Amniotic stem cell (primary cell): ENCODE measurements at regions not wholly inside any gene's neighbourhood (a gene's known extent, or its start where the extent isn't known, plus 50 kb on each side); places are given as distances from the start of the nearest gene placed in this dataset.
A peak's percentile ranks its signal among the peaks of the same experiment; 100 is the strongest.

Source experiments
- DNase-seq: peaks from one replicate; lab custom pipeline; 2025; lab: John Stamatoyannopoulos, UW

DNA sequence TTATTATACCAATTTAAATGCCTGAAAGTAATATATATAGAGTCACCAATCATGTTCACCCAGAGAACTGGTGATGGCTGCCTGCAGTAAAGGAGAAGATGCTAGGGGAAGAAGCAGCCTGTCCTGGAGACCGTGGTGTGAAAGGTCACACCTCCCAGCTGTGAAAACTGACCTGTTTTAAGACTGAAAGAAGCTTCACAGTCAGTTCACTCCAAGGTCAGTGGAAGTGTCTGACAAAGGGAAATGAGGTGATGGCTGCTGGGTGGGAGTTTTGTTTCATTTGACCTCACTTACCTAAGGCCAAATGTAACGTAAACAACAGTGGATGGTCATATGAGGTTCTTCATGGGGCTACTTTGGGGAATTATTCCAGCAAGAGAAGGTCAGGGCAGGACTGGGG lies 352.1 kb upstream of the GATB start:
- no peak for DNase-seq

DNA sequence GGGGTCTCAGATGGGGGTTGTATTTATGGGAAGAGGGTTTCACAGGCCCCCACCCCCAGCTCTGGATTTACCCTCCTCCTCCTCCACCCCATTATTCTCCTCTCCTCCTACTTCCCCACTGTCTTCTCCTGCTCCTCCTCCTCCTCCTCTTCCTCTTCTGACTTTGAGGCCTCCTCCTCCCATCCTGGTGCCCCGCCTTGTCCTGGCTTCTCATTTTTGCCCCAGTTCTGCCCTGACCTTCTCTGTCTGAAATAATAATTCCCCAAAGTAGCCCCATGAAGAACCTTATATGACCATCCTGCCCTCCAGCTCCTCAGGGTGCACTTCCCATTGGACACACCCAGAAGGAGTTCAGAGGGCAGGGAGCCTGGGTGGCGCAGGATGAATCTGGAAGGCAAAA lies 351.4 kb upstream of the GATB start:
- no peak for DNase-seq

DNA sequence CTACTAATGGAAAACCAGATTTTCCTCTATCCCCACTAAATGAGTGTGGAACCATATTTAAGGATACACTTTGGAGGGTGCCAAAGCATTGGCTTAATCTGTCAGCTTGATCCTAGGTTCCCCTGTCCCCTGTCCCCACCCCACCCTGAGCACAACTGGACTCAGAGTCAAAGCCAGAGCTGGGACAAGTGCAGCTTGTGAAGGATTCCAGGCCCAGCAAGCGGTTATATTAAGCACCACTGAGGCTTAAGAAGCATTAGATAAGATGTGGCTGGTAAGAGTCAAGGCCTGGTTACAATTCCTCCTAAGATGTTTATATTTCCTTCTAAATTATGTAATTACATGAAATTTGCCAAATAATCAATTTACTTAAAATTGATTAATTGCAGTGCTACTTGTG lies 350.0 kb upstream of the GATB start:
- no peak for DNase-seq

DNA sequence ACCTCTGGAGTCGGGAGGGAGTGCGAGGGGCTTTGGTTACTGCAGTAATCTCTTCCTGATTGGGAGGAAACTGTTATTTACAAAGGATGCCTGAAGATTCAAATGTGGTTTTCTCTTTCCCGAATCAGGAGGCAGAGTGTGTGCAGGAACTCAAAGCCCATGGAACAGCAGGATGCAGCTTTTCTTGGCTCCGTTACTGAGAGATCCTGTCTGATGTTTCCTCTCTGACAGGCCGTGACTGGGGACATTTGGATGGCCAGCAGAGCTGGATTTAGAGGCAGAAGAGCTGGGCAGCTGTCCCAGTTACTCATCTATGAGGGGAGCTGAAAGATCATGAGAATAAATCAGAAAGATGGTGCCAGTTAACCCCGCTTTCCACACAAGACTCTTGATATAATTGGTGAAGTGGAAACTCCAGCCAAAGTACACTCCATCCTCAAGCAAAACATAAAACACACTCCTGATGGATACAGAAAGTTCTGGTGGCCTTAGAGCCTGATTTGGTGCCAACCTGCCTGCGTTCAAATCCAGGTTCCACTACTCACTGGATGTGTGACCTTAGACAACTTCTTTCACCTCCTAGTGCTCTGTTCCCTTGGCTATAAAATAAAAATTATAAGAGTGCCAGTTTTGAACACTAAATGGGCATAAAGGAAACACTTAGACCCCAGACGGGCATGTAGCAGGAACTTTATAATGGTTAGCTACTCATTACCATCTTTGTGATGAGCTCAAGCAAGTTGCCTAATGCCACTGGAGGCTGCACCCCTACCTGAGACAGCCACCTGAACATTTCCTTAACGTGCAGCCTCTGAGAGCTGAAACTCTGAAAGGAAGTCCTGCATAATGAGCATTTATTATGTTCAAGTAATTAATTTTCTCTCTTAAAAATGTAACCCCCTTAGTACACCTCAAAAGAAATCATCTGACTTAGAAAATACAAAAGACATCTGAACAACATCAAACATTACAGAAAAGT lies 349.0 kb upstream of the GATB start:
- DNase-seq: no peak

DNA sequence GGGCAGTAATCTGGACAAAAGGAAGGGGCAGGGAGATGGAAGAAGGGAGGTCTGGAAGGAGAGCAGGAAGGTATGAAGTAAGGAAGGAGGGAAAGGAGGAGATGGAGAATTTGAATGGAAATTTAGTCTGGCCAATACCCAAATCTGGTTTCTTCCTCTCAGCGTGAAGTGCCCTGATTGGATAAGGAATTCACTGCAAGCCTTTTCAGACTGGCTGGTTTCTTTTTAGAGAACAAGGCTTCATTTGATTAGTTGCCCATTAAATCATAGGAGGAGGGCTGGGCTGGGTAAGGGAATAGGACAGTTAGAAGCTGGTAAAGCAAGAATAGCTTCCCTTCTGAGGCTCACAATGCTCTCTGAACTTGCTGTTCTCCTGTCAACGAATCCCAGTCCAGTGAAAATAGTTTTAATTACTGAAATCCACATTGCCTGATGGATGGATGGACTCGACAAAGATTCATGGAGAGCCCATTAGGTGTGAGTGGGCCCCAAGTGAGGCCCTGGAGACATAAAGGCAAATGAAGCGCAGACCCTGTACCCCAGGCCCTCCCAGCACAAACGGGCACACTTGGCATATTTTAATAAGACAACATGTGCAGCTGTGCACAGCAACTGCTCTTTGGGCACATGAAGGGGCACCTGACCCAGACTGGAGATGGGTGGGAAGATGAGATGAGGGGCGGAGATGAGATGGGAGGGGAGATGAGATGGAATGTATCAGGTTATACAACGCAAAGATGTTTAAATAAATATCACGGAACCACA lies 347.1 kb upstream of the GATB start:
- DNase-seq: no peak

DNA sequence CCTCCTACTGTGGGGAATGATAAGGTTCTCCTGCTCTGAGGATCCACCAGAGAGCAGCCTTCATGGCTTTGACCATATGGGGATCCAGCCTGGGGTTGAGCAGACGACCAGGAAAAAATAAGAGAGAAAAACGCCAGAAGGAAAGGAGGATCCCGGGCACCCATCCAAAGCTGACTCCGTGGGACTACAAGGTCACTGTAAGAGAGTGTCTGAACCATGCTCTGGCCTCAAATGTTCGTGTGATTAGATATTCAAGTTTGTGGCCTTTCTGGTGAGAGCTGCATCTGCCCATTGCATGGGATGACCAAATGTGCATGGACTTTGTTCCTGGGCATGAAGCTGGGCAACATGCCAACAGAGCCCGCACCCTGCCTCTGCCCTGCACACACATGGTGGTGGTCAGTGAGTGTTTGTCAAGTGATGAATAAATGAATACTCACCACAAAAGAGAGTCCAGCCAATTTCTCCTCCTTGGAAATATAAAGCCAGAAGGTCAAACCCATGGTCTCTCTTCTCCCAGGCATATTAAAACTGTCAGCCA lies 346.0 kb upstream of the GATB start:
- no peak for DNase-seq

DNA sequence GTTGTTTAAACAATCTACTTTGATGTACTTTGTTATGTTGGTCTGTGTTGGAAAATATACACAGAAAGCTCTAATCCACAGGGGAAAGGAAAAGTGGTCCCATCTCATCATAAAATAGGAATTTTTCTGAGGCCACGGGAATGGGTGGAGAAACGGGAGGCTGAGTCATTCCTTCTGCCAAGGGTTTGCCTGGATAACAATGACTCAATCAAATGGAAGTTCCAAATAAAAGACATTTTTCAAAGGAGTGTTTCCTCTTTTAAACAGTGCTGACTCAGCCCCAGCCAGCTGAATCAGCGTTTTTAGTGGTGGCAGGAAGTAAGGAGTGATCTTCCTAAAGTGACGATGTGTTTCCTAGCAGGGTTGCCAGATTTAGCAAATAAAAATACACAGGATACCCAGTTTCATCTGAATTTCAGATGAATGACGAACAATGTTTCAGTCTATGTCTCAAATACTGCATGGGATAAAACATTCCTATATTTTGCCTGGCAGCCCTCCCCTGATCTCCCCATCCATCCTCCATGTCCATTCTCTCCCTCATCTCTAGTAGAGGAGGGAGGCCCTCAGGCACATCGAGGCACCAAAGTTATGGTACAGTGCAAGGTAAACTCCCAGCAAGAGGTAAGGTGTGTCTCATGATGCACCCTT lies 345.4 kb upstream of the GATB start:
- peak; percentile 90 for DNase-seq

DNA sequence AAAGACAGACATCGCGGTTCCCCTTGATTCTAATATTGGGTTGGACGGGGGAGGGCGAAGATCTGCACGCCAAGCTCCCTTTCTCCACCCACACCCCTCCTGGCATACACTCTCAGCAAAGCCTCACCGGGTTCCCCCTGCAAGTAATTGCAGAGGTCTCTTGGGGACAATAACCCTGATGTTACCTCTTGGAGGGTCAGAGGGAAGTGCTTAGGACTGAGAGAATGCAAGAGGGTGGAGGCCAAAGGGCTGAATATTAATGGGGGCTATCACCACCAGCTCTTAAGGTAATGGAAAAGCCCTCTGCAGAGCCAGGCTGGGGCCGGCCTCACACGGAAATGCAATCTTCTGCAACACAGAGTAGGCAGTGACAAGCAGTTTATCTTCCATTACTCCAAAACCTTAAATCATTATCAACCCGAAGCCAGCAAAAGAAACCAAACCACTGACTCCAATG lies 344.1 kb upstream of the GATB start:
- DNase-seq: no peak

DNA sequence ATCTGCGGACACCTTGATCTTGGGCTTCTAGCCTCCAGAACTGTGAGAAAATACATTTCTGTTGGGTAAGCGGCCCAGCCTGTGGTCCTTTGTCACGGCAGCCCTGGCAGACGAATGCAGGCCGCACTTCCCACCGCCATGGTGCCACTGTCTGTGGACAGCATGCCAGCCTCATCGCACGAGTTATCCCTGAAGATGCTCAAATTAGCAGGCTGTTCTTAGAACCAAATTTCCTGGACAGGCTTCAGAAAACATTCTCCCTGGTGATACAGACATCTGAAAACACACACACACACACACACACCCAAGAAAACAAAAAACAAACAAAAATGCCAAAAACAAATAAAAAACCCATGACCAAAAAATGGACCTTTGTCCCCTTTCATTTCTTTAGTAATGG lies 343.5 kb upstream of the GATB start:
- DNase-seq: no peak

DNA sequence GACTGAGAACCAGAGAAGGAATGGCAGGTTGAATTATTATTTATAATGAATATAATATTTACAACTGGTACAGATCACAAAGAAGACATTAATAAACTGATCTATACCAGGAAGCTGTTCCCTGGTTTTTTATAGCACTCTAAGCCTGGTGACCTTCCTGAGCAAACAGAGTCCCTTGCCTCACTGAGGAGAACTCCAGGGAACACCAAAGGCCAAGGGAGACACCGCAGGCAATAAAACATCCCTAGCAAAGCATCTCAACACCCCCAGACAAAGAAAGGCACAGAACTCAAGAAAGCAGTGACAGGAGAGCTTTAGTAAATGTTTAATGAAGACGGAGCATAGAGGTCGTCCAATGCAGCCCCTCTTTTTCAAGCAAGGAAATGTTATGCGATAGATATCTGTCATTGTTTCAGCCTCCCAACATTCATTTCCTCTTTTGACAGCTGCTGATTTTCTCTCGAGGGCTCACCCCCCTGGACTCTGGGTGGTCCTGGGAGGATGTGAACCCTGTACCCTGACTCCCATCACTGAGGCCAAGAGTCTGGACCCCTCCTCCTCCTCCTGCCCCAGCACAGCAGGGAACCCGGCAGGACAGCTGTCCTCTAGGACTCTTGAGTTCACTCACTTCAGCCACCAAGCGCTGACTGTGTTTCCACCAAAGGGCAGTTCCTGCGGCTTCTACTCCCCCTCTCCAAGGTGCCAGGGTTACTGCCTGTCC lies 342.5 kb upstream of the GATB start:
- DNase-seq: no peak

DNA sequence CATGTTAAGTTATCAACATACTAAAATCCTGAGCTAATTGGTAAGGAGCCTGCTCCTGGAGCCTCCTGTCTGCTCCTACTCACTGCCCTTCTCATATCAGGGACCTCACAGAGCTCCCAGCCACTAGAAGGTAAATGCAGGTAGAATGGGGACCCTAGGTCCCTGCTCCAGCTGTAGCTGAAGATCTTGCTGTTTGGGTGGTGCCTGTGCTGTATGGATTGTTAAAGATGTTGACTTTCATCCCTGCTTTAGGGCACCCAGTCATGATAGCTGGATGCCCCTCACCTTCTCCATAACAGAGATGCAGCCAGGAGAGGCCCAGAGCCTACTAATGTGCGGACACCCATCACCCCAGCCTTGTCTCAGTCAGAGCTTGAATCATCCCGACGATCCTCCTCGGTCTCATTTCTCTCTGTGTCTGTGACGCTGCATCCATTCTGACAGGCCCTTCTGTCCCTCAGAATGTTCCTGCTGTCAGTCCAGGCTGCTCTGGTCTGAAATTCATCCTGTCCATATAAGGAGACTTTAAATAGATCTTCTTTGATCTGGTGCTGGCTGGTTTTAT lies 341.7 kb upstream of the GATB start:
- no peak for DNase-seq

DNA sequence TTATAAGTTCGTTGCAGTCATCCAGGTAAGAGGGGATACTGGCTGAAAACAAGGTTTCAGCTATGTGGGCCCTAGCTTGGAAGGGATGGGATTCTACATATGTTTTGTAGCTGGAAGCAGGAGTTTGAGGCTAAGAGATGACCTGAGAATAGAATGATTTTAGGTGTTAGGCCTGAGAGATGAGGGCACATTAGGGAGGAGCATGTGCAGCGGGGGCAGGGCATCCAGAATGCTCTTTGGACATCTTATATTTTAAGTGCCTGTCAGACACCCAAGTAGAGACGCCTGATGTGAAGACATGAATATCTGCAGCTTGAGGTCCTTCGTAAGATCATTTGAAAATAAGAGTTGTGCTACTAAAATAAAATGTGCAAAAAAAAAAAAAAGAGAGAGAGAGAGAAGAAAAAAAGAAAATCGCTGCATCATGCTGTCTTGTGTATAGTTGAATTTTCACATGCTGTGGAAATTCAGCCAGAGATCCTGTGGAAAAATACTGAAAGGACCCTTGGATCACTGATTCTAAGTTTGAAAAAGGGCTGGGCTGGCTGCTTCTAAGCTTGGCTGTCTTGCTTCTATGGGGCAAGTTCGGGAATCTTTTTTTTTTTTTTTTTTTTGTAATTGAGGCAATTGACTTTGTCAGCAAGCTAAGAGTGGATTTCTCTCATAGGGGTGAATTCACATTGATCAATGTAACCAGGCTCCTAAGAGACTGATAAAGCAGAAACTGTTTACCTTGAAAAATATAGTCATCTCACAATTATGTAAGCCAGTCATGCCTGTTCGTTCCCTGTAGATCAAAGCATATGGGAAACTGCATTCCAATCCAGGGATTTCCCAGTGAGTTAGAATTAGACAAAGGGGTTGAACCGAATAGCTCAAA lies 341.0 kb upstream of the GATB start:
- no peak for DNase-seq

DNA sequence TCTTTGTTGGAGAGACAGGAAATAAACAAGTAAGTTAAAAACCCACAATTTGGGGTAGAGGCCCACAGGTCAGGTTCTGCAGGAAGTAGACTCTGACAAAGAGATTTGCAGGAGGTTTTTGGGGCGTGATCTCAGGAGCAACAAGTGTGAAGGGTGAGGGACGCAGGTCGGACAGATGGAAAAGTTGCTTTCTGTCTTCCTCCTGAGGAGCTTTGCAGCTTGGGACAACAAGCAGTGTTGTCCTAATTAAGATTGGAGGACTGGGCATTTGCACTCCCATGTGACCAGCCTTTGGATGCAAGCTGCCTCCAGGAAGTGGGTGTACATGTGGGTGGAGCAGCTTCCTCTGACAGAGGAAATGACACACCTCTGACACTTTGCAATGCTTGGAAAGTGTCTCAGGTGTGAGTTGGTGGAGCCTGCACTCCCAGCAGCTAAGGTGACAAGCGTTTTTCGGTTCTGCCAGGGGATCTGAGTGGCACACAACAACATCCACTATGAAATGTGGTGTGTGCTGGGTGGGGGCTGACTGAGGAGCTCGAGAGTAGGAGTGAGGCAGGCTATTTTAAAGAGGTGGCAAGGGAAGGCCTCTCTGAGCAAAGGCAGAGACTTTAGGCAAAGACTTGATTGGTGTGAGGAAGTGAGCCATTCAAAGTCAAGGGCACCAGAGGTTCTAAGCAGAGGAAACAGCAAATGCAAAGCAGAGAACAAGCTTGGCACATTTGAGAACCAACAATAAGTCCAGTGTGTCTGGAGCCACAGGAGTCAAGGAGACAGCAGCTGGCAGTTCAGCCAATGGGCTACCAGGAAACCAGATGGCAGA lies 339.8 kb upstream of the GATB start:
- DNase-seq: no peak

DNA sequence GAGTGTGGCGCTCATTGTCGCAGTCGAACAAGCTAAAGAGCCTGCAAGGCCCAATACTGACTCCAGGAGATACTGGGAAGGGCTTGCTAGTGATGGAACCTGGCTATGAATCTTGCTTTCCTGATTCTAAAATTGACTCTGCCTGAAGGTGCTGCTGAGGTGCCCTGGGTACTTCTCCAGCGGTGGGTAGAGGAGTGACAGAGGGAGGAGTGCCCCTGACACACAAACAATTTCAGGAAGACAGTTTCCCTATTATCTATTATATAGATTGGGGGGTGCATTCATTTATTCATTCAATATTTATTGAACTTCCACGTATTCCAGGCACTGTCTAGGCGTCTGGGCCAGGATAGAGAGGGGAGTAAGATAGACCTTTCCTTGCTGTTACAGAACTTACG lies 339.2 kb upstream of the GATB start:
- no peak for DNase-seq

DNA sequence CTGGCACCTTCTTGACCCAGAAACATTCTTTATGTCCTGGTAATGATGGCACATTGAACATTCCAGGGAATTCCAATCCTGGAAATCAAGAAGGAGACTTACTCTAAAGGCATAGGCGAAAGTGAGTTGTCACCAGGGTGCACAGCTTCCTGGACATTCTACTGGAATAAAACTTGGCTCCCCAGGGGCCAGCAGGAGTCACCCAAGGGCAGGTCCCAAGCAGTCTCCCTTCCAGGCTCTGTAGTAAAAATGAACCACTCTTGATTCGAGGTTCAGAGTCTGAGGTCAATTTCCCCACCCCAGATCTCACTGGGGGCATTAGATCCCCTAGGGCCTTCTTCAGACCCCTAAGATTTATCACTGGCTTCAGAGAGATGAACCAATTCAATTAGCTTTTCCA lies 338.7 kb upstream of the GATB start:
- no peak for DNase-seq

DNA sequence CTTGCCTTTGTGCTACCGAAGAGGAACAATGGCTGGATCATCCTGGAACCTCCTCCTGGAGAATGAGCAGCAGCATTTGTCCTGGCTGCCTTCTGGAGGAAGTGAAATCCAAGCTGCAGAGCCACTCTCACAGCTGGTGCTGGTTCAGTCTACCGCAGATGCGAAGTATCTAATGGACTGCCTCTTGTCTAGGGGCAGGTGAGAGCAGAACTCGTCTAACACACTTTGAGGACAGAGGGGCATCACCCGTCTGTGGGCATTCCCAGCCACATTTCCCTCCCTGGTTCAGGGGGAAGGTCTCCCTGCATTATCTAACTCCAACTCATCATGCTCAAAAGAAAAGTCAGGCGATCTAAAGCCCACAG lies 338.2 kb upstream of the GATB start:
- no peak for DNase-seq

DNA sequence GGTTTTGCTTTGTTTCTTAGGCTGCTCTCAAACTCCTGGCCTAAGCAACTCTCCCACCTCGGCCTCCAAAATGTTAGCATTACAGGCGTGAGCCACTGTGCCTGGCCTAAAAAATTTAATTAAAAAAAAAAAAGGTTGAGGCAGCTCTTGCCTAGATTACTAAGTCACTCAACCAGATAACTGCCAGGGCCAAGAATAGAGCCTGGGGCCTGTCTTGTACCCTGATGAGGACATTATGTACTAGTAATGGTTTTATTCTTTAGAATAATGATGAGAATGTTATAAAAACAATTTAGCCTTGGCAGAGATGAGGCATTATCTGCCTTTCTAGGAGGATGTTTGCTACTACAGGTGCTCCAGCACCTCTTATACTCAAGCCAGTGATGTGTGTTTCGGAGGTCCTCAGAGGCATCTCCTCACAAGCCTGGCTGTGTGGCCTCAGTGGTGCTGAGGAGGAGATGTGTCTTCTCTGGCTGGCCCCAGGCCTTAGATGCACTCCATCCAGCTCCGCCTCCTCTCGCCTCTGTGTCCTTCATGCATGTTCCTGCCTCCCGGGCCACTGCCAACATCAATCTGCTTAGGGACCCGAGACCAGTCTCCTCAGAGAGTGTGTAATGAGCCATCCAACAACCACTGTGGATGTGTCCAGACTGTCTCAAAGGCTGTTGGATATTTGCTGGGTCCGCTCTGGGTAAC lies 337.7 kb upstream of the GATB start:
- DNase-seq: no peak

DNA sequence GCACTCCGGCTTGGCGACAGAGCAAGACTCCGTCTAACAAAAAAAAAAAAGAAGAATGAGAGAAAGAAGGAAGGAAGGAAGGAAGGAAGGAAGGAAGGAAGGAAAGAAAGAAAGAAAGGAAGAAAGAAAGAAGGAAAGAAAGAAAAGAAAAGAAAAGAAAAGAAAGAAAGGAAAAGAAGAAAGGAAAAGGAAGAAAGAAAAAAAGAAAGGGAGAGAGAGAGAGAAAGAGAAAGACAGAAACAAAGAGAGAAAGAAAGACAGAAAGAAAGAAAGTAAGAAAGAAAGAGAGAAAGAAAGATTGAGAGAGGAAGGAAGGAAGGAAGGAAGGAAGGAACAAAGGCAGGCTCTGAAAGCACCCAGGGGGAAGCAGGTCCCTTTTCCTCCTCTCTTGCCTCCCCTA lies 336.6 kb upstream of the GATB start:
- no peak for DNase-seq

DNA sequence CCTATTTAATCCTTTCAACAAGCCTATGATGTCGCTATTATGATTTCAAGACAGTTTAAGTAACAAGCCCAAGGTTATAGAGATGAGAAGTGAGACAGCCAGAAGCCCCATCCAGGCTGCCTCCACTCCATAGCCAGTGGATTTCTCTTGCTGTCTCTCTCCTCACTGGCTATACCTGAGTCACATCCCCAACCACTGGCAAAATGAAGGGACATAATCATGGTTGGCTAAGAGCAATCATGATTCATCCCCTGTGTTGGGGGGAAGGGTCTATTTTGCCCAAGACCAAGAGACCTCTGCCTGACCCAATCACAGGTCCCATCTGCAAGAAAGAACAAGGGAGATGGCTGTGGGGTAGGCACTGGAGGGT lies 334.9 kb upstream of the GATB start:
- DNase-seq: no peak
